ENCODE measurements at regions not wholly inside any gene's neighbourhood (a gene's known extent, or its start where the extent isn't known, plus 50 kb on each side); places are given as distances from the start of the nearest gene placed in this dataset.

- TF ChIP-seq EZH2 (IDR thresholded peaks at IDR 0.05; ENCODE audit: insufficient read depth, poor library complexity, severe bottlenecking) (no peak), EZH2phosphoT487 (IDR thresholded peaks at IDR 0.05; ENCODE audit: insufficient read depth, low read depth) (no peak)
These were observed 918.8 kb upstream of the TMPRSS15 start for GRCh38 chr21:19322360-19322759.
